Vagina (tissue), 2 donors: ENCODE measurements at regions not wholly inside any gene's neighbourhood (a gene's known extent, or its start where the extent isn't known, plus 50 kb on each side); places are given as distances from the start of the nearest gene placed in this dataset.

Experiments
- CTCF ChIP-seq, 3 experiments: fragments of 450-650 bp in 2 of 3; fragments of 200-600 bp in 1 of 3; sonication (generic) in 1 of 3; IDR thresholded peaks; one replicate each; pipeline ENCODE4 v1.5.1; 2017 to 2019; ENCODE audit warnings: antibody characterized with exemption in 3 of 3, mild to moderate bottlenecking in 2 of 3, moderate library complexity in 2 of 3
- POLR2A ChIP-seq, 2 donors: fragments of 450-650 bp; IDR thresholded peaks; one replicate each; pipeline ENCODE4 v1.6.1; 2017; ENCODE audit warnings: antibody characterized with exemption in 2 of 2, mild to moderate bottlenecking in 2 of 2, moderate library complexity in 2 of 2
- POLR2AphosphoS5 ChIP-seq, 2 donors: sonication (generic); formaldehyde crosslinking; IDR thresholded peaks; one replicate each; pipeline ENCODE4 v1.9.0; 2017; ENCODE audit warnings: antibody characterized with exemption in 2 of 2, mild to moderate bottlenecking in 2 of 2, low read depth in 1 of 2; ENCODE audit not compliant: insufficient read depth in 1 of 2

GRCh38 chr22:48104102-48104738 is 1341.8 kb downstream of the TBC1D22A start:
- TF ChIP-seq CTCF (IDR thresholded peaks at IDR 0.05): no peak
- TF ChIP-seq POLR2AphosphoS5 (IDR thresholded peaks at IDR 0.05; ENCODE audit: insufficient read depth in 1 of 2, low read depth in 1 of 2): no peak
- no peak for TF ChIP-seq POLR2A (IDR thresholded peaks at IDR 0.05)
